HFFc6 (cell line): ENCODE measurements at regions not wholly inside any gene's neighbourhood (a gene's known extent, or its start where the extent isn't known, plus 50 kb on each side); places are given as distances from the start of the nearest gene placed in this dataset.

ENCODE experiments used
- DNase-seq: peaks from one replicate; pipeline ENCODE4 v3.0.0-alpha.2; 2018
- H3K27ac Mint-ChIP-seq: 2 replicates; pipeline ENCODE4 v1.8.0; 2020; ENCODE audit warnings: mild to moderate bottlenecking, mixed read lengths
- H3K27me3 Mint-ChIP-seq: 2 replicates; pipeline ENCODE4 v1.8.0; 2021; ENCODE audit warnings: mild to moderate bottlenecking, moderate library complexity, mixed read lengths; ENCODE audit not compliant: insufficient read depth
- H3K36me3 Mint-ChIP-seq: 2 replicates; pipeline ENCODE4 v1.8.0; 2021; ENCODE audit warnings: low read depth, mixed read lengths
- H3K4me1 Mint-ChIP-seq: 2 replicates; pipeline ENCODE4 v1.8.0; 2020; ENCODE audit warnings: low read depth, mixed read lengths
- H3K4me3 Mint-ChIP-seq: 2 replicates; pipeline ENCODE4 v1.8.0; 2020; ENCODE audit warnings: mild to moderate bottlenecking, moderate library complexity, mixed read lengths
- H3K9me3 Mint-ChIP-seq: 2 replicates; pipeline ENCODE4 v1.8.0; 2020; ENCODE audit warnings: mild to moderate bottlenecking, mixed read lengths
- TF ChIP-seq, protein P1 (sequence below): fragments of 200-600 bp; sonication (generic); IDR thresholded peaks from 2 replicates; pipeline ENCODE4 v1.5.0; 2021; ENCODE audit warnings: antibody characterized with exemption, mild to moderate bottlenecking

DNA sequence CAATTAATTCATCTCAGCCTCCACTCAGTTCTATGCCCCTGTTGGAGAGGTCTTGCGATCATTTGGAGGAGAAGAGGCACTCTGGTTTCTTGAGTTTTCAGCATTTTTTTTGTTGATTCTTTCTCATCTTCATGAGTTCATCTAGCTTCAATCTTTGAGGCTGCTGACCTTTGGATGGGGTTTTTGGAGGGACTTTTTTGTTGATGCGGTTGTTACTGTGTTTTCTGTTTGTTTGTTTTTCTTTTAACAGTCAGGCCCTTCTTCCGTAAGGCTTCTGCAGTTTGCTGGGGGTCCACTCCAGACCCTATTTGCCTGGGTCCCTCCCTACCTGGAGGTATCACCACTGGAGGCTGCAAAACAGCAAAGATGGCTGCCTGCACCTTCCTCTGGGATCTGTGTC, 149.9 kb upstream of the RBBP8 start:
- TF ChIP-seq, protein P1, sequence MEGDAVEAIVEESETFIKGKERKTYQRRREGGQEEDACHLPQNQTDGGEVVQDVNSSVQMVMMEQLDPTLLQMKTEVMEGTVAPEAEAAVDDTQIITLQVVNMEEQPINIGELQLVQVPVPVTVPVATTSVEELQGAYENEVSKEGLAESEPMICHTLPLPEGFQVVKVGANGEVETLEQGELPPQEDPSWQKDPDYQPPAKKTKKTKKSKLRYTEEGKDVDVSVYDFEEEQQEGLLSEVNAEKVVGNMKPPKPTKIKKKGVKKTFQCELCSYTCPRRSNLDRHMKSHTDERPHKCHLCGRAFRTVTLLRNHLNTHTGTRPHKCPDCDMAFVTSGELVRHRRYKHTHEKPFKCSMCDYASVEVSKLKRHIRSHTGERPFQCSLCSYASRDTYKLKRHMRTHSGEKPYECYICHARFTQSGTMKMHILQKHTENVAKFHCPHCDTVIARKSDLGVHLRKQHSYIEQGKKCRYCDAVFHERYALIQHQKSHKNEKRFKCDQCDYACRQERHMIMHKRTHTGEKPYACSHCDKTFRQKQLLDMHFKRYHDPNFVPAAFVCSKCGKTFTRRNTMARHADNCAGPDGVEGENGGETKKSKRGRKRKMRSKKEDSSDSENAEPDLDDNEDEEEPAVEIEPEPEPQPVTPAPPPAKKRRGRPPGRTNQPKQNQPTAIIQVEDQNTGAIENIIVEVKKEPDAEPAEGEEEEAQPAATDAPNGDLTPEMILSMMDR: no peak
- Mint-ChIP-seq H3K27me3 (peaks cover 23% of the 10 kb centered on the region), H3K4me3 (no peak overlapping the region), H3K27ac (no peak overlapping the region), H3K4me1 (no peaks in the 10 kb centered on the region), H3K36me3 (no peaks in the 10 kb centered on the region), H3K9me3 (no peaks in the 10 kb centered on the region)
- no peak for DNase-seq

DNA sequence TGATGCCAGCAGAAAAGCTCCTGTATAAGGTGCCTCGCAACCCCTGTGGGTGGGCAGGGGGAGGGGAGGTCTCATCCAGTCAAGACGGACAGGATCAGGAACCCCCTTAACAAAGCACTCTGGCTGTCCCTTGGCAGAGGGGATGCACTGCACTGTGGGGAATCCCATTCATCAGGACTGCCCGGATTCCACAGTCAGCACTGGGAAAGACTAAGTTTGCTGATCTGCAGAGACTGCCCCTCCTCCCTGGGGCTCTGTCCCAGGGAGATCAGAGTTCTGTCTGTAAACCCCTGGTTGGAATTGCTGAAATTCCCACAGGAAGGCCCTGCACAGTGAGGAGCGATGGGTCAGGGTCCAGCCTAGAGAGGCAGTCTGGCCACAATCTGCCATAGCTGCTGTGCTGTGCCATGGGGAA, 149.5 kb upstream of the RBBP8 start:
- Mint-ChIP-seq H3K36me3 (no peaks in the 10 kb centered on the region), H3K27ac (no peak overlapping the region), H3K27me3 (peaks cover 24% of the 10 kb centered on the region), H3K4me1 (no peaks in the 10 kb centered on the region), H3K4me3 (no peak overlapping the region), H3K9me3 (no peaks in the 10 kb centered on the region)
- DNase-seq: no peak
- TF ChIP-seq, protein P1: no peak

DNA sequence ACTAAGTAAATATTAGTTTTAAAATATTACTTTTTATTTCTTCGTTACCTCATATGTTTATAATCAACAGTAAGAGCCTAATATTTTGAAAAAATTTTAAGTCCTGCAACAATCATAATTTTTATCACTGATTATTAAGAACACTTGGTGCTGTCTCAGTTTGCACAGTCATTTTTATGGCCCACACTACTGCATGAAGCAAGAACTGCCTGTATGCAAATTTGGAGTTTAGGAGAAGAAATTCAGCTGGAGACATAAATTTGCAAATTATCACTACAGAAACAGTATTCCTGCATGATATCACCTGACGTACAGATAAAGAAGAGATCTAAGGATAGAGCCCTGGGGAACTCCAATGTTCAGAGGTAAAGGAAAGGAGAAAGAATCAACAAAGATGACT, 144.1 kb upstream of the RBBP8 start:
- H3K27ac Mint-ChIP-seq: no peak overlapping the region
- no peak overlapping the region for H3K4me3 Mint-ChIP-seq
- TF ChIP-seq, protein P1: no peak
- no peak for DNase-seq
- H3K36me3 Mint-ChIP-seq: no peaks in the 10 kb centered on the region
- H3K4me1 Mint-ChIP-seq: peaks cover 6% of the 10 kb centered on the region; the same call in 1 of the 2 replicates
- peaks cover 38% of the 10 kb centered on the region for H3K27me3 Mint-ChIP-seq
- H3K9me3 Mint-ChIP-seq: no peaks in the 10 kb centered on the region

DNA sequence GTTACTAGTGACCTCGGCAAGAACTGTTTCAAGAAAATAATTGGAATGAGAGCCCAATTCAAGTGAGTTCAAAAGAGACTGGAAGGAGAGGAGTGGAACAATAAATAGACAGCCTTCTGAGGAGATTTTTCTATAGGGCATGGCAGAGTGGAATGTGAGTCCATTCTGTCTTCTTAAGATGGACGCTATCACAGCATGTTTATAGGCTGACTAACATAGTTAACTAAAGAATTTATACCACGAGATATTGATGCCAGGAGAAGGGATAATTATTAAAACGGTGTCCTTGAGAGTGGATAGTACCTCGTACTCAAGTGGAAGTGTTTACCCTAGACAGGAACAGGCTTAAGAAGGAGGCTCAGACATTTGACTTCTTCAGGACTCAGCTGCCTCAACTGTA, 143.5 kb upstream of the RBBP8 start:
- Mint-ChIP-seq H3K4me1 (peaks cover 6% of the 10 kb centered on the region; the same call in 1 of the 2 replicates), H3K36me3 (no peaks in the 10 kb centered on the region), H3K4me3 (no peak overlapping the region), H3K27ac (no peak overlapping the region), H3K9me3 (no peaks in the 10 kb centered on the region), H3K27me3 (peaks cover 38% of the 10 kb centered on the region)
- no peak for DNase-seq
- TF ChIP-seq, protein P1: no peak

DNA sequence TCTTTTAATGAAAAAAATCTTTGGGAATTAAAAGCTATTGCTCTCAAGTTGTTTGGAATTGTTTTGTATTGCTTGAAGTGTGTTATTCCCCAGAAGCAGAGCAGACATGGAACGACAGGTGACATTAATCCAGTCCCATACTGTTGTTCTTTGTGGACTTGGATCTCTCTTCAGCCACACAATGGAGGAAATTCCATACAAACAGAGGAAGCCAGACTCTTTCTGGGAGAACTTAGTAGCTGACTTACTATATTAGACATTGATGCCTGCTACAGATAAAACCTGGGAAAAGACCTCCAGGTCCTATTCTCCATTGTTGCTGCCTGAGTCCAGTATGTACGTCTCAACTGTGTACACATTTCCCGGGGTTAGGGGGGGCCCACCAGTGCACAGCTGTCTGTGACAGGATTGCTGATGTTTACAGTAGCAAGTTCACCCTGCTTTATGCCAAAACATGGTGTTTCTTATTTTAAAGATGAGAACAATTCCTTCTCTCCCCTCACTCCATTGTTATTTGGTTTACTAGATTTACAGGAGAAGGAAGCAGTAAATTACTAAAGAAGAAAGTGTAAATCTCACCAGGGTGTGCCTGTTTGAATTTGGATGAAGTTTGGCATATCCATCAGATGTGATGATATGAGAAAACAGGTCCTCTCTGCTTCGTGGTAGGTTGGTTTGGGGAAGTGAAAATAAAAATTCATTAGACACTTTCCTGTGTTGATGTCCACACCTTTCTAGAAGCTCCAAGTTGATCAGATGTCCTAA, 142.4 kb upstream of the RBBP8 start:
- Mint-ChIP-seq H3K27me3 (peaks cover 38% of the 10 kb centered on the region), H3K9me3 (no peaks in the 10 kb centered on the region), H3K4me1 (peaks cover 6% of the 10 kb centered on the region; the same call in 1 of the 2 replicates), H3K36me3 (no peaks in the 10 kb centered on the region), H3K4me3 (no peak overlapping the region), H3K27ac (no peak overlapping the region)
- TF ChIP-seq, protein P1: no peak
- no peak for DNase-seq

DNA sequence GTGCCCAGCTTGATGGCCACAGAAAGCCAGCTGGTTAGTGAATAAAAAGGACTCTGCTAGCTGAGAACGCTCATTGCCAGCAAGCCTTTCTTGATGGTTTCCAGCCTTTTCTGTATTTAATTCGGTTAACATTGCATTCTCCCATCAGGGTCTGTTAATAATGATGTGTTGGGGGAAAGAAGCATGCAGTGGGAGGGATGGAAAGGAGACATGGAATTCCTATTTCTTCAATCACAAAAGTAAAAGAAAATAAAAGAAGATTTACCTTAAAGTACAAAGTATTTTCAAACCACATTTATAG, 141.9 kb upstream of the RBBP8 start:
- H3K9me3 Mint-ChIP-seq: no peaks in the 10 kb centered on the region
- no peak overlapping the region for H3K27ac Mint-ChIP-seq
- DNase-seq: no peak
- no peak overlapping the region for H3K4me3 Mint-ChIP-seq
- H3K4me1 Mint-ChIP-seq: peaks cover 6% of the 10 kb centered on the region; the same call in 1 of the 2 replicates
- no peaks in the 10 kb centered on the region for H3K36me3 Mint-ChIP-seq
- TF ChIP-seq, protein P1: no peak
- H3K27me3 Mint-ChIP-seq: peaks cover 38% of the 10 kb centered on the region
